GM18499 (cell line): ENCODE measurements at regions not wholly inside any gene's neighbourhood (a gene's known extent, or its start where the extent isn't known, plus 50 kb on each side); places are given as distances from the start of the nearest gene placed in this dataset.
"Not testable (repeated sequence)": the region's sequence is repeated elsewhere in the genome, so short reads cannot be mapped to it uniquely, and the experiment has no call there.

Source experiments
- ATAC-seq: cut with Tn5 transposase; IDR thresholded peaks from one replicate; pipeline ENCODE4 v1.9.1; 2021; ENCODE audit warnings: moderate number of reproducible peaks; ENCODE audit not compliant: insufficient read depth, unreplicated experiment

- ATAC-seq, result no peak
These were observed 233.7 kb downstream of the TLE1 start for GRCh38 chr9:81455462-81456219.

GRCh38 chr9:81445331-81445921, 243.9 kb downstream of the TLE1 start:
- ATAC-seq, result no peak

- ATAC-seq, result no peak
These were observed 257.7 kb downstream of the TLE1 start for GRCh38 chr9:81431641-81432040.

GRCh38 chr9:81430727-81431126, 258.6 kb downstream of the TLE1 start:
- no peak for ATAC-seq

GRCh38 chr9:81427870-81428269, 261.5 kb downstream of the TLE1 start:
- ATAC-seq, result no peak

- ATAC-seq, result no peak
These were observed 264.9 kb downstream of the TLE1 start for GRCh38 chr9:81424431-81424830.

- no peak for ATAC-seq
These were observed 265.6 kb downstream of the TLE1 start for GRCh38 chr9:81423589-81424326.

GRCh38 chr9:81421090-81421489, 268.3 kb downstream of the TLE1 start:
- not testable (repeated sequence) for ATAC-seq

GRCh38 chr9:81420024-81420423, 269.3 kb downstream of the TLE1 start:
- no peak for ATAC-seq

- ATAC-seq, result no peak
These were observed 271.4 kb downstream of the TLE1 start for GRCh38 chr9:81417941-81418340.

- ATAC-seq, result no peak
These were observed 272.1 kb downstream of the TLE1 start for GRCh38 chr9:81417299-81417675.

GRCh38 chr9:81416476-81417298, 272.7 kb downstream of the TLE1 start:
- no peak for ATAC-seq

- ATAC-seq, result no peak
These were observed 274.5 kb downstream of the TLE1 start for GRCh38 chr9:81414836-81415235.

GRCh38 chr9:81411961-81412360, 277.4 kb downstream of the TLE1 start:
- no peak for ATAC-seq

GRCh38 chr9:81410201-81410600, 279.1 kb downstream of the TLE1 start:
- ATAC-seq, result no peak

GRCh38 chr9:81408951-81409350, 280.4 kb downstream of the TLE1 start:
- no peak for ATAC-seq

- ATAC-seq, result no peak
These were observed 284.3 kb downstream of the TLE1 start for GRCh38 chr9:81404931-81405598.

- no peak for ATAC-seq
These were observed 291.6 kb downstream of the TLE1 start for GRCh38 chr9:81397481-81398381.

- no peak for ATAC-seq
These were observed 292.8 kb downstream of the TLE1 start for GRCh38 chr9:81396528-81396927.
